HG02623 (cell line): ENCODE measurements at regions not wholly inside any gene's neighbourhood (a gene's known extent, or its start where the extent isn't known, plus 50 kb on each side); places are given as distances from the start of the nearest gene placed in this dataset.
"Not testable (repeated sequence)": the region's sequence is repeated elsewhere in the genome, so short reads cannot be mapped to it uniquely, and the experiment has no call there.

ENCODE experiments used
- ATAC-seq: cut with Tn5 transposase; IDR thresholded peaks from one replicate; pipeline ENCODE4 v1.9.1; 2021; ENCODE audit warnings: moderate library complexity; ENCODE audit not compliant: unreplicated experiment

DNA sequence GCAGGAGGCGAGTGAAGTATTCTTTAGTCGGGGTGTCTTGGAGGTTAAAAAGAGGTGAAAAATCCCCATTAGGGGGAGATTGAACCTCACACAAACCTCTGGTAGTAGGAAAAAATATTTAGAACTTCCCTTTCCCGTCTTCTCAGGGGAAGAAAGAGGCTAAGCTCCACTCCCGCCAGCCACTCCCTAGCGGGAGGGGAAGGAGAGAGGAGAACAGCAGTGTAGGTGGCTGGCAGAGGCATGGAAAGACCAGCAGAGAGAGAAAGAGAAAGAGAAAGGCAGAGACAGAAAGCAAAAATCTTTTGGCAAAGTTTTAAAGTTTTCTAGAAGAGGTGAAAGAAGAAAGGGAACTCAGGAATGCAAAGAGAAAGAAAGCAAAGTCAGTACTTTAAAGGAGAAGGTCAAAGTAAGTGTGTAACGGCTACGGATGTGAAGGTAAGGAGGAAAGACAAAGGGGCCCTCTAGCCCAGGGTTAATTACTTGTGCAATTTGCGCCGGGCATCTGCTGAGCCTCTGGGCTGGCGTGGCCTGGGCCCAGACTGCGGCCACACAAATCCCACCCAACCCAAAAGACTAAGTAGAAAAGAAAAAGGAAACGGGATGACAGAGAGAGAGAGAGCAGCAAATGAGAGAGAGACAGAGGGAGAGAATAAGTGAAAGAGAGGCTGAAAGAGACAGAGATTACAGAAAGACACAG, 72.3 kb upstream of the ZNF746 start:
- no peak for ATAC-seq

DNA sequence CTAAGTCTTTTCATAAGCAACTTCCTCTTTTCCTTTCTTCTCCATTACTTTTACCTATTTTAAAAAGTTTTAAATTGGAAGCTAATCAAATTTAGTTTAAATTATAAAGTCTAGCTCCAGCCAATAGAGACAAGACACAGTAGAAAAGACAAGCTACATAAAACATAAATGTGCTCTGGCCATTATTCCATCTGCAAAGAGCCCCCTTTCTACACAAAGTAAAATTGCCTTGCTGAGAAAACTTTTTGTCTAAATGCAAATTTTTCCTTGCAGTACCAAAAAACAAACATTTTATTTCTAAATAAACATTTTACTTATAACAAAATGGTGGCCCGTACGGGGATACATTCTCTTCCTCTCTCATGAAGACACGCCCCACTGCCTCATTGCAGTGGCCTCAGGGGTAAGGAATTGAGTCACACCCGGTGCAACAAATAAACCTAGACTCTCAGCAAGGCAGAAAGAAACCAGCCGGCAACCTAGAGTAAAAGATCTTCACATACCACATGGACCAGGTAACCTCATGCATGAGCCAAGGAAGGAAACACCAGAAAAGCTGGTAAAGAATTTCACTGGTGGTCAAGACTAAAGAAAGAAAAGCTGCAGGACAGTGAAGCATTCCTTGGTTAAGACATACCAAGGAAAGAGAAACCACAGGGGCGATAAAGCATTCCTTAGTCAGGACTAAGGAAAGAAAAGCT, 71.6 kb upstream of the ZNF746 start:
- ATAC-seq, result no peak

GRCh38 chr7:149568218-149568617, 70.6 kb upstream of the ZNF746 start:
- no peak for ATAC-seq

DNA sequence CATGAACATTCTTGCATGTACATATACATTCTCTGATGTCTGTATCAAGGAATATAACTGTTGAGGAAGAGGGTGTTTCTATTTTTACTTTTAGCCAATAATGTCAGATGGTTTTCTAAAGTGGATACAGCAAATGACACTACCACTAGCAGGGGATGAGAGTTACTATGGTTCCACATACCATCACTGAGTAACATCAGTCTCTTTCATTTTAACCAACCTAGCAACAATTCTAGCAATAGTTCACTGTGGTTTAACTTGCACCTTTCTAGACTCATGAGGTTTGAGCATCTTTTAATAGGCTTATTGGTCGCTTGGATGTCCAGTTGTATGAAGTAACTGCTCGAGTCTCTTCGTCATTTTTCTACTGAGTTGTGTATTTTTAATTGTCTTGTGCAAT, 68.5 kb upstream of the ZNF746 start:
- ATAC-seq, result no peak

DNA sequence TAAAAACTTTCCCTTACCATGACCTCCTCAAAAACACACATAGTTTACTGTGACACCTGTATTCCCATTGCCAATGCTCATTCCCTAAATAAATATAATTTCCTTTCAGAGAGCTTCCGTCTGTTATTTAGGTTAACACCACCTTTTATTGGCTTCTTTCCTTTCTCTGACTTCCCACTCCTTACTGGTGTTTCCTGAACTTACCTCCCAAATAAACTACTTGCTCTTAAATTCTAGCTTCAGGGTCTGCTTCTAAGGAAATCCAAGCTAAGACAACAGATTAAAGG, 67.4 kb upstream of the ZNF746 start:
- ATAC-seq, result no peak

GRCh38 chr7:149564340-149565095, 66.9 kb upstream of the ZNF746 start:
- ATAC-seq, result no peak

- ATAC-seq, result no peak
Measured at GRCh38 chr7:149562602-149563001, 65.0 kb upstream of the ZNF746 start.

DNA sequence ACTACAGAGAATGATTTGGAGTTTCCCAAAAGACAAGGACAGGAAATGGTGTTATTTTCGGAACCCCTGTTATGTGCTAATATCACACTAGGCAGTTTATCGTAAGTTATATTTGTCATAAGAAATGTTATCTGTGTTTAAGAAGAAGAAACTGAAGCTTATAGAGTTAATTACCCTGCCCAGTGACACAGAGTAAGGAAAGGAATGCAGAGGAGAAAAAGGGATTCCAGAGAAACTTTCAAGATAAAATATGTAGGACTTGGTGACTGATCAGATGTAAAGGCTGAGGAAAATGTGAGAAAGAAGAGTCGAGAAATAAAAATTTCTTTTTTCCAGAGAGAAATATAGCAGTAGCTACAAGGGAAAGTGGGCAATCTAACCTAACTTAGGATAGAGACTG, 63.5 kb upstream of the ZNF746 start:
- no peak for ATAC-seq

GRCh38 chr7:149559711-149560110, 62.1 kb upstream of the ZNF746 start:
- ATAC-seq, result no peak

GRCh38 chr7:149558149-149558861, 60.7 kb upstream of the ZNF746 start:
- ATAC-seq, result no peak

DNA sequence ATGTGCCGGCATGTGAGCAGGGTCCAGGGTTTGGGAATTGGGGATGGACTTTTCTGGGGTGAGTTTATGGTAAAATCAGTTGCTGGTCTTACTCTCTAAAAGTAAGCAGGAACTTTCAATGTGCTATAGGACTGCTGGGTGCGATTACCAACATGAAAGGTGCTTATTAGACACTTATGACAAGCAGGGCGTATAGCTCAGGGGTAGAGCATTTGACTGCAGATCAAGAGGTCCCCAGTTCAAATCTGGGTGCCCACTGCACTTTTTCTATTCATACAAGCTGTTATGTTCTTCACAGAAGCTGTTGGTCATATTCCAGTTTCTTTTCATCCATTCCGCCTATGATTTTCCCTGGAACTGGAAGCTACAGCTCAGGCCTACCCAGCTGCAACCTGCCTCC, 58.9 kb upstream of the ZNF746 start:
- not testable (repeated sequence) for ATAC-seq

GRCh38 chr7:149554821-149555220, 57.2 kb upstream of the ZNF746 start:
- not testable (repeated sequence) for ATAC-seq

GRCh38 chr7:149553991-149554390, 56.4 kb upstream of the ZNF746 start:
- ATAC-seq, result not testable (repeated sequence)

DNA sequence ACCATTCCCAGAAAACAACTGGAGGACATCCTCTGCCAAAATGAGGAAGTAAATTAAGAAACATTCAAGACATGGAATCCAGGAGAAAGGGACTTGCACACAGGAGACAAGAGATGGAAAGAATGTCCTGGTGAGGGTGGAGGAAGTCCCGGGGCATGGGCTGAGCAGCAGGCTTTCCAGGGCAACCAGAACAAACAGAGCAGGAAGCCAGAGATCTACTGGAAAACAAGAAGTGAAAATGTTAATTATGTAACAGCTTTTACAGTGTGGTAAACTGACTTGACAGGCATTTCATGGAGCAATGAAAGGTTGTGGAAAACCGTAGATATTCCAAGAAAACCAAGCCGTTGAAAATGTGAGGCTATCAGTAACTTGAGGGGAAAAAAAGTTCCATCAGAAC, 55.2 kb upstream of the ZNF746 start:
- ATAC-seq, result no peak
